ENCODE measurements at regions not wholly inside any gene's neighbourhood (a gene's known extent, or its start where the extent isn't known, plus 50 kb on each side); places are given as distances from the start of the nearest gene placed in this dataset.

GRCh38 chr12:124426594-124427555, 132.0 kb downstream of the RFLNA start:
- no peak for DNase-seq

DNA sequence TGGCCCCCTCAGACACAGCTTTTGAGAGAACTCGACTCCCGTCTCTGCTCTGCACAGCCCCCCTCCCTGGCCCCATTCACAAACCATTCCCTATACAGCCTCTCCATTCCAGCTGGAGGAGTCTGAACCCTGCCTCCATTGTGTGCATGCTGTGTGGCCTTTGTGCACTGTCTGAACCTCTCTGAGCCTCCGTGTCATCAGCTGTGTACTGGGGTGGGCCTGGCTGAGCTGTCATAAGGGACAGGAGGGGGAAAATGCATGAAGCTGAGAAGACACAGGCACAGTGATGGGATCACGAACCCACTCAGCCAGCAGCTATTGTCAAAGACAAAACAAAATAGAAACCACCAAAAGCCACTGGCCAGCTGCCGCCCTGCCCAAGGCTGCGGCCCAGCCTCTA, 130.8 kb downstream of the RFLNA start:
- DNase-seq: no peak

DNA sequence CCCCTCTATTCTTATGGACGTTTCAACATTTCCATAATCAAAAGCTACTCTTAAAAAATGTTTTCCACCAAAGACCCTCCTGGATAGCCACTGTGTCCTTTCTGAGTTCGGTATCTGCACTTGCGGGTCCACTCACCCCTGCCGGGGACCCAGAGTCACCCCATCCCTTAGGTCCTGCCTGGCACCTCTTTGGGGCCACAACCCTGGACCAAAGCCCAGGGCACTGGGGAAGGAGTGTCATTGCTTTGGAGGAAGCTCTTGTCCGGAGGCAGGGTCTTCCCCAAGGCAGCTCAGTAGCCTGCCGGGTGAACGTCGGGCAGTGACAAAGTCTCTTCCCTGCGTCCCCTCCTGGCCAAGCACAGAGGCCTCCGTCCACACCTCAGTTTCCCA, 129.6 kb downstream of the RFLNA start:
- DNase-seq: no peak

GRCh38 chr12:124423761-124424515, 129.0 kb downstream of the RFLNA start:
- no peak for DNase-seq

GRCh38 chr12:124422570-124423523, 128.0 kb downstream of the RFLNA start:
- DNase-seq: no peak

- no peak for DNase-seq
These were observed 127.3 kb downstream of the RFLNA start for GRCh38 chr12:124422142-124422569.

DNA sequence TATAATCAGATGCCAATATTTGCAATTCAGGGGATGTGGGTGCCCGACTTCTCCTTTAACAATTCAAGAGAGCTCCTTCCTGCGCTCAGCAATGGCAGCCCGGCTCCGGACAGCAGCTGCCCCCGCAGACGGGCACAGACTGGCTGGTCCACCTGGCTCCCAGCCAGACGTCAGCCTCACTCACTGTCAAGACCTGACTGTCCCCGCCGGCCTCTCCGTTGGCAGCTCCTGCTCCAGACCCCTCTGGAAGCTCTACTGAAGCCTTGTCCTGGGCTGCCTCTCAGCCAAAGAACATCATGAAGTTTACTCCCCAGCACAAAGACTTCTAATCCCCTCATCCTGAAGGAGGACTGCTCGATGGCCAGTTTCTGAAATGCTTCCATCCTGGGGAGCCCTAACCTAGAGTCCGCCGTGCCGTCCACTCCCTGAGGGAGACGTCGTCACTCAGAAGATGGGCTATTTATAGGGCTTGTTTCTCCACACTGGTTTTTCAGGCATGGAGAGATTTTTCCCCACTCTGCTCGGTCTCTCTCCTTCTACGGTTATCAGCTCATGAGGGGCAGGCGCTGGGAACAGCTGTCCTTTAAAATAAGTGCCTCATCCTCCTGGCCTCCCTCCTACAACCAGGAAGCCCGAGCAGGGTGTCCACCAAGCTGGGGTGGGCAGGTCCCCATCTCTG, 126.2 kb downstream of the RFLNA start:
- no peak for DNase-seq

GRCh38 chr12:124420041-124420995, 125.4 kb downstream of the RFLNA start:
- DNase-seq: no peak

GRCh38 chr12:124419292-124420040, 124.6 kb downstream of the RFLNA start:
- DNase-seq: no peak

- no peak for DNase-seq
These were observed 123.9 kb downstream of the RFLNA start for GRCh38 chr12:124418791-124419190.

- DNase-seq: no peak
These were observed 123.3 kb downstream of the RFLNA start for GRCh38 chr12:124418156-124418555.

DNA sequence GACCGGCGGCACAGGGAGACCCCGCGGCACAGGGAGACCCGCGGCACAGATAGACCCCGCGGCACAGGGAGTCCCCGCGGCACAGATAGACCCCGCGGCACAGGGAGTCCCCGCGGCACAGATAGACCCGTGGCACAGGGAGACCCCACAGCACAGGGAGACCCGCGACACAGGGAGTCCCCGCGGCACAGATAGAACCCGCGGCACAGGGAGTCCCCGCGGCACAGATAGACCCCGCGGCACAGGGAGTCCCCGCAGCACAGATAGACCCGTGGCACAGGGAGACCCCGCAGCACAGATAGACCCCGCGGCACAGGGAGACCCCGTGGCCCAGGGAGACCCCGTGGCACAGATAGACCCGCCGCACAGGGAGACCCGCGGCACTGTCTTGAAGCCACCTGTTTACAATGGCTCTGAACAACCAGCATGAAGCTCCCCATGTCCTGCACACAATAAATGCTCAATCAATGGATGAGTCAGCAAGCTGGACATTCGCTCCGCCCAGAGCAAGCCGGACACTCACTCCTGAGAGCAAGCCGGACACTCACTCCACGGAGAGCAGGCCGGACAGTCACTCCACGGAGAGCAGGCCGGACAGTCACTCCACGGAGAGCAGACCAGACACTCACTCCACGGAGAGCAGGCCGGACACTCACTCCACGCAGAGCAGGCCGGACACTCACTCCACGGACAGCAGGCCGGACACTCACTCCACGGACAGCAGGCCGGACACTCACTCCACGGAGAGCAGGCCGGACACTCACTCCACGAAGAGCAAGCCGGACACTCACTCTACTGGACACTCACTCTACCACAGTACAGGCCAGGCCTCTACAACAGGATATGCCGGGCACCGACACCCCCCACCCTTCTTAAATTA, 121.9 kb downstream of the RFLNA start:
- DNase-seq: no peak

GRCh38 chr12:124415064-124415463, 120.2 kb downstream of the RFLNA start:
- DNase-seq: no peak

GRCh38 chr12:124413915-124414314, 119.0 kb downstream of the RFLNA start:
- DNase-seq: no peak

DNA sequence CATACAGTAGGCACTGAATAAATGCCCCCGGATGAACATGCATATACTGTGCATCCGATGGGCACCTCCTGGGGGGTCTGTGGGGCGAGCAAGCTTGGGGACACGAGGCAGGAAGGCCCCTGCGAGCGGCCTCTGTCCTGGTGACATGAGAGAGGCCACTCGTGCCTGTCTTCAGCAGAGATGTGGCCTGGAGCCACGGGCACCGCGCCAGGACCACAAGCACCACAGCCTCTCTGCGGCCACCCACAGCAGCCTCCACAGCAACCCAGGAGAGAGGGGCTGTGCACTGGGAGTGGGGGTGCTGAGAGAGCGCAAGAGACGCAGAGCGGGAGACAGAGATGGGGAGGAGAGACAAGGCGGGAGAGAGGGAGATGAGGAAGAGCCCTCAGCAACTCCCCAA, 118.5 kb downstream of the RFLNA start:
- DNase-seq: no peak

DNA sequence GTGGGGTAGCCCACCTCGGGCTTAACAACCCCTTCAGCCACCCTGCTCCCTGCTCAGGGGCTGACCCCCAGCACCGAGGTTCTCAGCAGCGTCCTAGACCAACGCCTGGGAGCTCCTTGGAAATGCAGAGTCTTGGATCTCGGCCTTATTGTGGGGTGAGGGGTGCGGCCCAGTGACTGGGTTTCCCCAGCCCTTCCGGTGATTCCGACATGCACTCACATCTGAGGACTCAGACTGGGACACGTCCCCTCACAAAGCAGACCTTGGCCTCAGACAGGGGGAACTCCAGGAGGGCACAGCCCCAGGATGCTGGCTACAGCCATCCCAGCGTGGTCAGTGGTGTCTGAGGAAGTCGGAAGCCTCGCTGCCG, 117.7 kb downstream of the RFLNA start:
- DNase-seq: no peak

DNA sequence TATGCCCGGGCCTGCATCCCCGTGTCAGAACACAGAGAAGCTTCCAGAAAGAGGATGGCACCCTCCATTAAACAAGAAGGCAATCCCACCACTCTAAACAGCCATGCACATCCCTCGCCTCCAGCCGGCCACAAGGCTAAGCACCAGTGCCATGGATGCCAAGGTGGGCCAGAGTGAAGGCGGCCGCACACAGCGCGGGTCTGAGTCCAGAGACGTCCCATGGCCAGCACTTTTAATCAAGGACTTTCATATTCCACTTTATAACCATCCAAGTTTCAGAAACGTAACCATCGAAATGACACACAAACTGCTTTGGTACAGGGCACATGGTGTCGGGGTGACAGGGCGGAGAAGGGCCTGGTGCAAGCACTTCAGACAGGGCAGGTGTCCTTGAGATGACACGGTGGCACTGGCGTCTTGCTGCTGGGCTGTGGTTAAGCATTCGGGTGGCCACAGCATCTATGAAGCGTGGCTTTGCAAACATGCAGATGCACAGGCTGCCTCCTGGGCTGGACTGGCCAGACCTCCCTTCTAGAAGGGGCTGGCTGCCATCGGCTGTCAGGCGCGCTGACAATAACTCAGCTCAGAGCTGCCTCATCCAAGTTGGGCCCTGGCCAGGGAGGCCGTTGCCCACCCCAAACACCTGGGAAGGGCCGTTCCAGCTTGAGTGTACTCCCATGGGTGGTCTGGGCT, 117.2 kb downstream of the RFLNA start:
- DNase-seq: no peak

GRCh38 chr12:124411281-124411878, 116.5 kb downstream of the RFLNA start:
- no peak for DNase-seq
